Astrocyte of the cerebellum (primary cell): ENCODE measurements at regions not wholly inside any gene's neighbourhood (a gene's known extent, or its start where the extent isn't known, plus 50 kb on each side); places are given as distances from the start of the nearest gene placed in this dataset.
"Not testable (repeated sequence)": the region's sequence is repeated elsewhere in the genome, so short reads cannot be mapped to it uniquely, and the experiment has no call there.

ENCODE experiments used
- DNase-seq: peaks from one replicate; pipeline ENCODE4 v3.0.0-alpha.2; 2011; ENCODE audit warnings: low read depth
- H3K4me3 ChIP-seq: 2 replicates; pipeline ENCODE4 v1.5.1; 2011; ENCODE audit warnings: mild to moderate bottlenecking, low read depth, low read length, moderate library complexity
- CTCF ChIP-seq: IDR thresholded peaks from 2 replicates; pipeline ENCODE4 v1.5.1; 2012; ENCODE audit warnings: low read length, low read depth, moderate library complexity, mild to moderate bottlenecking; ENCODE audit errors: missing control alignments
- in situ Hi-C: cut with HindIII; loops from 2 replicates; pipeline ENCODE4 v1.10.0; 2017; ENCODE audit warnings: low sequenced_read_pairs

GRCh38 chr6:86154852-86155251 is 512.2 kb upstream of the SYNCRIP start:
- no peak overlapping the region for H3K4me3 ChIP-seq
- no peak for TF ChIP-seq CTCF
- no peak for DNase-seq
- in situ Hi-C loops: no loop called here

GRCh38 chr6:86153521-86153920 is 510.8 kb upstream of the SYNCRIP start:
- H3K4me3 ChIP-seq: no peak overlapping the region
- in situ Hi-C loops: no loop called here
- TF ChIP-seq CTCF: no peak
- no peak for DNase-seq

GRCh38 chr6:86152546-86152945 is 509.9 kb upstream of the SYNCRIP start:
- no peak for TF ChIP-seq CTCF
- H3K4me3 ChIP-seq: no peak overlapping the region
- in situ Hi-C loops: no loop called here
- DNase-seq: no peak

GRCh38 chr6:86148586-86148985 is 505.9 kb upstream of the SYNCRIP start:
- TF ChIP-seq CTCF: no peak
- no peak for DNase-seq
- in situ Hi-C loops: no loop called here

GRCh38 chr6:86147859-86148258 is 505.2 kb upstream of the SYNCRIP start:
- H3K4me3 ChIP-seq: no peak overlapping the region
- TF ChIP-seq CTCF: no peak
- in situ Hi-C loops: no loop called here

More at GRCh38 chr6:86148586-86148985, 505.9 kb upstream of the SYNCRIP start:
- no peak overlapping the region for H3K4me3 ChIP-seq

GRCh38 chr6:86147311-86147710 is 504.6 kb upstream of the SYNCRIP start:
- no peak for TF ChIP-seq CTCF
- no peak overlapping the region for H3K4me3 ChIP-seq
- no peak for DNase-seq
- in situ Hi-C loops: no loop called here

More at GRCh38 chr6:86147859-86148258, 505.2 kb upstream of the SYNCRIP start:
- no peak for DNase-seq

GRCh38 chr6:86146751-86147150 is 504.1 kb upstream of the SYNCRIP start:
- in situ Hi-C loops, DNase-seq, H3K4me3 ChIP-seq: not testable (repeated sequence)
